Neural progenitor cell (in vitro differentiated cells): ENCODE measurements at regions not wholly inside any gene's neighbourhood (a gene's known extent, or its start where the extent isn't known, plus 50 kb on each side); places are given as distances from the start of the nearest gene placed in this dataset.

Source experiments
- EZH2phosphoT487 ChIP-seq: fragments of 200-600 bp; sonication (generic); IDR thresholded peaks from 2 replicates; pipeline ENCODE4 v1.6.1; 2017; ENCODE audit warnings: antibody characterized with exemption
- TF ChIP-seq, protein P1 (sequence below): fragments of 200-600 bp; sonication (generic); IDR thresholded peaks from 2 replicates; pipeline ENCODE4 v1.5.1; 2017; ENCODE audit warnings: antibody characterized with exemption, mild to moderate bottlenecking

DNA sequence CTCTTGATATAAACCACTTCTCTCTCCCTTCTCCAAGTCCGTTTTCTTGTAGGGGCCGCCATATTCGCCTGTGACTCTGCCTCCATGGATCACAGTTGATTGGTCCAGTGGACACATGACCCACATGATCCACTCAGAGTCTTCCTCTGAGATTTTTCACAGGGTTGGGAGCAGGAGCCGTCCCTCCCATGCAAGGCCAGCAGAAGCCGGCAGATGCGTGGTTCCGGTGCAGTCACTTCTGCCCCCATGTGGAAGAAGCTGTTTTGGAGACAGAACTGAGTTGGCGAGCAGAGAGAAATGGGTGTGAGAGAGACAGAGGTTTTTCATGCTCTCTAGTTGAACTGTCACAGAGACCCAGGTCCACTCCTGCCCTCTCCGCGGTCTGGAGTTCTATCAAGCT lies 83.3 kb downstream of the C16orf95 start:
- TF ChIP-seq, protein P1, sequence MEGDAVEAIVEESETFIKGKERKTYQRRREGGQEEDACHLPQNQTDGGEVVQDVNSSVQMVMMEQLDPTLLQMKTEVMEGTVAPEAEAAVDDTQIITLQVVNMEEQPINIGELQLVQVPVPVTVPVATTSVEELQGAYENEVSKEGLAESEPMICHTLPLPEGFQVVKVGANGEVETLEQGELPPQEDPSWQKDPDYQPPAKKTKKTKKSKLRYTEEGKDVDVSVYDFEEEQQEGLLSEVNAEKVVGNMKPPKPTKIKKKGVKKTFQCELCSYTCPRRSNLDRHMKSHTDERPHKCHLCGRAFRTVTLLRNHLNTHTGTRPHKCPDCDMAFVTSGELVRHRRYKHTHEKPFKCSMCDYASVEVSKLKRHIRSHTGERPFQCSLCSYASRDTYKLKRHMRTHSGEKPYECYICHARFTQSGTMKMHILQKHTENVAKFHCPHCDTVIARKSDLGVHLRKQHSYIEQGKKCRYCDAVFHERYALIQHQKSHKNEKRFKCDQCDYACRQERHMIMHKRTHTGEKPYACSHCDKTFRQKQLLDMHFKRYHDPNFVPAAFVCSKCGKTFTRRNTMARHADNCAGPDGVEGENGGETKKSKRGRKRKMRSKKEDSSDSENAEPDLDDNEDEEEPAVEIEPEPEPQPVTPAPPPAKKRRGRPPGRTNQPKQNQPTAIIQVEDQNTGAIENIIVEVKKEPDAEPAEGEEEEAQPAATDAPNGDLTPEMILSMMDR, result peak; percentile 34
- no peak for TF ChIP-seq EZH2phosphoT487
